GM23248 (cell line): ENCODE measurements at regions not wholly inside any gene's neighbourhood (a gene's known extent, or its start where the extent isn't known, plus 50 kb on each side); places are given as distances from the start of the nearest gene placed in this dataset.

Experiments
- DNase-seq: peaks from one replicate; pipeline ENCODE4 v3.0.0-alpha.2; 2015
- H2AFZ ChIP-seq: fragments of 200-600 bp; sonication (generic); 2 replicates; pipeline ENCODE4 v1.6.1; 2016; ENCODE audit warnings: antibody characterized with exemption
- H3F3A ChIP-seq: fragments of 200-600 bp; sonication (generic); 2 replicates; pipeline ENCODE4 v1.6.1; 2016; ENCODE audit warnings: mild to moderate bottlenecking, antibody characterized with exemption, mixed run types; ENCODE audit not compliant: insufficient read depth
- H3K27ac ChIP-seq: fragments of 200-600 bp; sonication (generic); 2 replicates; pipeline ENCODE4 v1.5.1; 2016; ENCODE audit warnings: mild to moderate bottlenecking
- H3K27me3 ChIP-seq: fragments of 200-600 bp; sonication (generic); replicated peaks from 2 replicates; pipeline ENCODE4 v1.6.1; 2016; ENCODE audit warnings: mild to moderate bottlenecking; ENCODE audit not compliant: insufficient read depth
- H3K36me3 ChIP-seq: fragments of 200-600 bp; sonication (generic); 2 replicates; pipeline ENCODE4 v1.6.1; 2016; ENCODE audit warnings: low read depth, mild to moderate bottlenecking
- H3K4me1 ChIP-seq: fragments of 200-600 bp; sonication (generic); 2 replicates; pipeline ENCODE4 v1.6.1; 2016; ENCODE audit warnings: mild to moderate bottlenecking; ENCODE audit not compliant: insufficient read depth
- H3K4me2 ChIP-seq: fragments of 200-600 bp; sonication (generic); one replicate; pipeline ENCODE4 v1.6.1; 2016; ENCODE audit warnings: mild to moderate bottlenecking; ENCODE audit not compliant: unreplicated experiment
- H3K4me3 ChIP-seq: fragments of 200-600 bp; sonication (generic); 2 replicates; pipeline ENCODE4 v1.5.1; 2016; ENCODE audit warnings: mild to moderate bottlenecking
- H3K79me2 ChIP-seq: fragments of 200-600 bp; sonication (generic); 2 replicates; pipeline ENCODE4 v1.6.1; 2016; ENCODE audit warnings: mild to moderate bottlenecking; ENCODE audit not compliant: insufficient read depth
- H3K9ac ChIP-seq: fragments of 200-600 bp; sonication (generic); 2 replicates; pipeline ENCODE4 v1.6.1; 2016; ENCODE audit warnings: mild to moderate bottlenecking
- H3K9me2 ChIP-seq: fragments of 200-600 bp; sonication (generic); 2 replicates; pipeline ENCODE4 v1.6.1; 2016; ENCODE audit warnings: mixed run types, mild to moderate bottlenecking, moderate library complexity; ENCODE audit not compliant: insufficient read depth
- H3K9me3 ChIP-seq: fragments of 200-600 bp; sonication (generic); one replicate; pipeline ENCODE4 v1.6.1; 2017; ENCODE audit warnings: low read depth
- H4K20me1 ChIP-seq: fragments of 200-600 bp; sonication (generic); 2 replicates; pipeline ENCODE4 v1.6.0; 2016; ENCODE audit not compliant: insufficient read depth
- EZH2 ChIP-seq: fragments of 200-600 bp; sonication (generic); IDR thresholded peaks from 2 replicates; pipeline ENCODE4 v1.6.1; 2018; ENCODE audit warnings: antibody characterized with exemption, mild to moderate bottlenecking; ENCODE audit not compliant: insufficient read depth, poor library complexity, severe bottlenecking
- EZH2phosphoT487 ChIP-seq: fragments of 200-600 bp; sonication (generic); IDR thresholded peaks from 2 replicates; pipeline ENCODE4 v1.6.1; 2018; ENCODE audit warnings: antibody characterized with exemption, moderate library complexity, mild to moderate bottlenecking, low read depth; ENCODE audit not compliant: insufficient read depth
- WGBS, 2 experiments: methylation state at CpG; one replicate each; pipeline ENCODE4 v1.1.6; 2015 to 2017; ENCODE audit warnings: low lambda C conversion rate in 2 of 2, low coverage in 1 of 2; ENCODE audit errors: missing lambda C conversion rate in 2 of 2; 5-methylcytosine and 5-hydroxymethylcytosine counted together
- in situ Hi-C: fragments of 300-500 bp; cut with MboI; formaldehyde crosslinking; loops from 2 replicates; pipeline ENCODE4 v1.15.0; 2020

GRCh38 chr2:128789776-128790455, 471.2 kb upstream of the HS6ST1 start:
- Histone ChIP-seq H3F3A (no peaks in the 10 kb centered on the region), H3K9ac (no peak overlapping the region), H3K27ac (no peak overlapping the region), H3K36me3 (no peaks in the 10 kb centered on the region), H3K9me3 (no peaks in the 10 kb centered on the region), H3K4me2 (no peak overlapping the region), H3K79me2 (no peaks in the 10 kb centered on the region), H3K4me3 (no peak overlapping the region), H4K20me1 (no peaks in the 10 kb centered on the region), H3K4me1 (no peaks in the 10 kb centered on the region), H3K27me3 (no peaks in the 10 kb centered on the region), H2AFZ (no peak overlapping the region), H3K9me2 (no peaks in the 10 kb centered on the region)
- TF ChIP-seq EZH2 (no peak), EZH2phosphoT487 (no peak)
- in situ Hi-C loops, result no loop called here
- 63 to 69% methylated on average over 21 of the region's 21 CpGs for WGBS, 2 experiments
- DNase-seq, result no peak

- no peaks in the 10 kb centered on the region for H3K79me2 ChIP-seq
- no peaks in the 10 kb centered on the region for H3K27me3 ChIP-seq
- H3K9ac ChIP-seq, result no peak overlapping the region
- no peaks in the 10 kb centered on the region for H4K20me1 ChIP-seq
- TF ChIP-seq EZH2 (no peak), EZH2phosphoT487 (no peak)
- no peak overlapping the region for H2AFZ ChIP-seq
- H3K27ac ChIP-seq, result no peak overlapping the region
- H3K4me3 ChIP-seq, result no peak overlapping the region
- in situ Hi-C loops, result no loop called here
- no peaks in the 10 kb centered on the region for H3K9me2 ChIP-seq
- 43 to 45% methylated on average over 14 of the region's 14 CpGs for WGBS, 2 experiments
- DNase-seq, result no peak
- no peaks in the 10 kb centered on the region for H3K9me3 ChIP-seq
- H3F3A ChIP-seq, result no peaks in the 10 kb centered on the region
- H3K4me2 ChIP-seq, result no peak overlapping the region
- no peaks in the 10 kb centered on the region for H3K4me1 ChIP-seq
- H3K36me3 ChIP-seq, result no peaks in the 10 kb centered on the region
Observed at GRCh38 chr2:128790541-128791001, 471.9 kb upstream of the HS6ST1 start.

GRCh38 chr2:128791120-128791984, 472.7 kb upstream of the HS6ST1 start:
- in situ Hi-C loops, result no loop called here
- no peak for DNase-seq
- Histone ChIP-seq H3K4me1 (no peaks in the 10 kb centered on the region), H3K9me2 (no peaks in the 10 kb centered on the region), H3K9ac (no peak overlapping the region), H4K20me1 (no peaks in the 10 kb centered on the region), H3K4me2 (no peak overlapping the region), H2AFZ (no peak overlapping the region), H3K36me3 (no peaks in the 10 kb centered on the region), H3F3A (no peaks in the 10 kb centered on the region), H3K4me3 (no peak overlapping the region), H3K27me3 (no peaks in the 10 kb centered on the region), H3K79me2 (no peaks in the 10 kb centered on the region), H3K9me3 (no peaks in the 10 kb centered on the region), H3K27ac (no peak overlapping the region)
- 56 to 59% methylated on average over 24 of the region's 24 CpGs for WGBS, 2 experiments
- TF ChIP-seq EZH2 (no peak), EZH2phosphoT487 (no peak)

GRCh38 chr2:128791985-128792320, 473.3 kb upstream of the HS6ST1 start:
- no peak overlapping the region for H3K4me3 ChIP-seq
- no peak overlapping the region for H3K9ac ChIP-seq
- H3K27ac ChIP-seq, result no peak overlapping the region
- WGBS, 2 experiments, result 81 to 90% methylated on average over 6 to 7 of the region's 7 CpGs
- no peak for DNase-seq
- no peaks in the 10 kb centered on the region for H4K20me1 ChIP-seq
- H3K79me2 ChIP-seq, result no peaks in the 10 kb centered on the region
- H3K9me2 ChIP-seq, result no peaks in the 10 kb centered on the region
- H3K27me3 ChIP-seq, result no peaks in the 10 kb centered on the region
- in situ Hi-C loops, result no loop called here
- no peaks in the 10 kb centered on the region for H3K9me3 ChIP-seq
- no peak for TF ChIP-seq EZH2
- TF ChIP-seq EZH2phosphoT487, result no peak
- H2AFZ ChIP-seq, result no peak overlapping the region
- H3K36me3 ChIP-seq, result no peaks in the 10 kb centered on the region
- H3K4me2 ChIP-seq, result no peak overlapping the region
- no peaks in the 10 kb centered on the region for H3F3A ChIP-seq
- no peaks in the 10 kb centered on the region for H3K4me1 ChIP-seq
